ENCODE measurements at regions not wholly inside any gene's neighbourhood (a gene's known extent, or its start where the extent isn't known, plus 50 kb on each side); places are given as distances from the start of the nearest gene placed in this dataset.

DNA sequence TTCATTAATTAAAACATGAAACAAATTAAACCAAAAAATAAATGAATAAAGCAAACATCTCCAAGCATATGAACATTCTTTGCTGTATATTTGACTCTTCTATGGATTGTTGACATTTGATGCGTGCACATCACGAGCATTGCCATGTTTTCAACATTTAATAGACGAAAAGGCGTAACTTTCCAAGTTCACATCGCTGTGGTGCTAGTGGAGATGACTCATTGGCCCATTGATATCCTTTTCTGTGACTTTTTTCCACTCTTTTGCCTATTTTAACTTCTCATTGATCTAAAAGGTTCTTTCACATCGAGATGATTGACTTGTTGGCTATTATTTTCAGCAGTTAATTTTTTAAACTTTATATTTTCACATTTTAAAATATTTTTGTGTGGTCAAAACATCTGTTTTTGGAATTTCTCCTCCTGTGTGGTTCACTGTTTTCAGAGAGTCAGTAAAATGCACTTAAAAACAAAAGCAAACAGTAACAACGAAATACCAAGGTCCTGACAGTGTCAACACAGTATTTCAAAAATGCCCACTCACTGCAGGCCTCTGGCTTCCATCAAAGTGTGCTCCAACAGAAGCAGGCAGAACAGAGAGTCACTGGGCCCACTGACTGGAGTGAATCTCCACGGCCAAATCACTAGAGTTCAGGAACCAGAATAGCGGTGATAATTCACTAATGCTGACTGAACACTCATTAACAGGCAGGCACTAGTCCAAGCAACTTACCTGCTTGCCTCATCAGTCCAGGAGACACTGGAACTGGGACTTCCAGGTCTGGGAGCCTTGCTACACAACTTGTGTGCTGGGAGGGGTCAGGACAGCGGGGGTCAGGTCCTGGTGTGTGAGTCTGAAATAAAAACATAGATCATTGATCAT, 372.2 kb upstream of the SMIM21 start:
- Histone ChIP-seq H3K4me3 (ENCODE audit: low read depth, low read length) (no peak overlapping the region), H3K4me1 (no peaks in the 10 kb centered on the region), H3K27me3 (no peaks in the 10 kb centered on the region), H3K9me3 (no peaks in the 10 kb centered on the region), H3K36me3 (no peaks in the 10 kb centered on the region)
- DNase-seq = no peak
- TF ChIP-seq, protein P1, sequence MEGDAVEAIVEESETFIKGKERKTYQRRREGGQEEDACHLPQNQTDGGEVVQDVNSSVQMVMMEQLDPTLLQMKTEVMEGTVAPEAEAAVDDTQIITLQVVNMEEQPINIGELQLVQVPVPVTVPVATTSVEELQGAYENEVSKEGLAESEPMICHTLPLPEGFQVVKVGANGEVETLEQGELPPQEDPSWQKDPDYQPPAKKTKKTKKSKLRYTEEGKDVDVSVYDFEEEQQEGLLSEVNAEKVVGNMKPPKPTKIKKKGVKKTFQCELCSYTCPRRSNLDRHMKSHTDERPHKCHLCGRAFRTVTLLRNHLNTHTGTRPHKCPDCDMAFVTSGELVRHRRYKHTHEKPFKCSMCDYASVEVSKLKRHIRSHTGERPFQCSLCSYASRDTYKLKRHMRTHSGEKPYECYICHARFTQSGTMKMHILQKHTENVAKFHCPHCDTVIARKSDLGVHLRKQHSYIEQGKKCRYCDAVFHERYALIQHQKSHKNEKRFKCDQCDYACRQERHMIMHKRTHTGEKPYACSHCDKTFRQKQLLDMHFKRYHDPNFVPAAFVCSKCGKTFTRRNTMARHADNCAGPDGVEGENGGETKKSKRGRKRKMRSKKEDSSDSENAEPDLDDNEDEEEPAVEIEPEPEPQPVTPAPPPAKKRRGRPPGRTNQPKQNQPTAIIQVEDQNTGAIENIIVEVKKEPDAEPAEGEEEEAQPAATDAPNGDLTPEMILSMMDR (IDR thresholded peaks at IDR 0.05; ENCODE audit: low read depth, low read length) = no peak

DNA sequence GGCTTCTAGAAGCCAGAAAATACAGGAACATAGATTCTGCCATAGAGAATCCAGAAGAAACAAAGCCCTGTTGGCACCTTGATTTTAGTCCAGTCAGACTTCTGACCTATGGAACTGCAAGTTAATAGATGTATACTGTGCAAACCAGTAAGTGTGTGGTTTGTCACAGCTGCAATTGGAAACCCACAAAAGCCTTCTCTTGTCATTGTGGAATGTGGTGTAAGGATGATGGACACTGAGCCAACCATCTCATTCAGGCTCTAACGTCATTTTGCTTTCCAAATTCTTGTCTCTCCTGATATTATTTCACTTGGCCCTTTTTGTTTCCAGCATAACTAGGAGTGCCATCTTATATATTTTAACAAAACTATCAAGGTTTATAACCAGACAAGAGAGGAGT, 369.5 kb upstream of the SMIM21 start:
- TF ChIP-seq, protein P1 (IDR thresholded peaks at IDR 0.05; ENCODE audit: low read depth, low read length) = no peak
- no peaks in the 10 kb centered on the region for H3K36me3 ChIP-seq
- no peaks in the 10 kb centered on the region for H3K9me3 ChIP-seq
- H3K4me3 ChIP-seq (ENCODE audit: low read depth, low read length) = no peak overlapping the region
- no peaks in the 10 kb centered on the region for H3K27me3 ChIP-seq
- no peak for DNase-seq
- no peaks in the 10 kb centered on the region for H3K4me1 ChIP-seq

DNA sequence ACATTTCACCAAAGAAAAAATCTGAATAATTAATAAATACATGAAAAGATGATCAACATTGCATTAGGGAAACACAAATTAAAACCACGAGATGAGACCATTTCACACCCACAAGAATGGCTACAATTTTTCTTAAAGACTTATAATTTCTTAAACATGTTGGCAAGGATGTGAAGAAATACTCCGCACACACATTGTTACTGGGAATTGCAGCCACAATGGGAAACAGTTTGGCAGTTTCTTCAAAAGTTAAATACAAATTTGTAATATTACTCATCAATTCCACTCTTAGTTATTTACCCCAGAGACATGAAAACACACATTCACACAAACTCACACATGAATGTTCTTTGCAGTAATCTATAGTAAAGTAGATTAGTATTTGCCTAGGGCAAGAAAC, 363.3 kb upstream of the SMIM21 start:
- TF ChIP-seq, protein P1 (IDR thresholded peaks at IDR 0.05; ENCODE audit: low read depth, low read length) = no peak
- no peaks in the 10 kb centered on the region for H3K27me3 ChIP-seq
- H3K9me3 ChIP-seq = no peaks in the 10 kb centered on the region
- H3K4me1 ChIP-seq = no peaks in the 10 kb centered on the region
- H3K4me3 ChIP-seq (ENCODE audit: low read depth, low read length) = no peak overlapping the region
- DNase-seq = no peak
- no peaks in the 10 kb centered on the region for H3K36me3 ChIP-seq

DNA sequence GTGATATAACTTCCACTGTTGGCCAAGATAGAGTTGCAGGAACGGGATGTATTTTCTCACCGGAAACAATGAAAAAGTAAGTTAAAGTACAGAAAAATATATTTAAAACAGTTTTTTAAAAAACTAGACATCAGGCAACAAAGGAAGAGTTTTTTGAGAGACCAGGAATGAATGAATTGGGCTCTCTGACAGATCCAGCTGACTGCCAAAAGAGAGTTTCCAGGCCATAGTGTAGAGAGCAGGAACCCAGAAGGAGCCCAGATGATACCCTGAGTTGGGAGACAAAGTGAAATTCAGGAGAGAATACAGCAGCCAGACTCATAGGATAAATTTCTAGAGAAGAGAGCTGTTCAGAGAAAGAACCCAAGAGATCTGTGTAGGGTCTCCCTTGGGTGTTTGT, 362.6 kb upstream of the SMIM21 start:
- H3K9me3 ChIP-seq = no peaks in the 10 kb centered on the region
- no peak overlapping the region for H3K4me3 ChIP-seq (ENCODE audit: low read depth, low read length)
- H3K27me3 ChIP-seq = no peaks in the 10 kb centered on the region
- no peaks in the 10 kb centered on the region for H3K36me3 ChIP-seq
- TF ChIP-seq, protein P1 (IDR thresholded peaks at IDR 0.05; ENCODE audit: low read depth, low read length) = no peak
- no peak for DNase-seq
- no peaks in the 10 kb centered on the region for H3K4me1 ChIP-seq

DNA sequence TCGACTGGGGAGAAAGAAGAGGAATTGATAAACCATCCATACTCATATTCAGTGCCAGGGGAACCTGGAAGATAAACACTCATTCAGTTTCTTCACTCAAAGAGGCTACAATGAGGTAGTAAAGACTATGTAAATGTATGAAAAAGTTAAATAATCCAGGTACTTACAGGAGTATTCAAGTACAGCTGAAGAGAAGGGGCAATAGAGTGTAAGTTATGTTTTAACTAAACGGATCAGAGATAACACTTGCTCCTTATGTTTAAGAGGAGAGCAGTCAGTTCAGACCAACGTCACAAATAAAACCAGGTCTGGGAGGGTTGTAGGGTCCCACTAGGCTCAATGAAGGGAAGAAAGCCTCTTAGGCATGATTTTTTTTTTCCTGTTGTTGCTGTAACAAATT, 358.3 kb upstream of the SMIM21 start:
- Histone ChIP-seq H3K4me1 (no peaks in the 10 kb centered on the region), H3K9me3 (no peaks in the 10 kb centered on the region), H3K36me3 (no peaks in the 10 kb centered on the region), H3K4me3 (ENCODE audit: low read depth, low read length) (no peak overlapping the region), H3K27me3 (no peaks in the 10 kb centered on the region)
- no peak for DNase-seq
- TF ChIP-seq, protein P1 (IDR thresholded peaks at IDR 0.05; ENCODE audit: low read depth, low read length) = no peak

DNA sequence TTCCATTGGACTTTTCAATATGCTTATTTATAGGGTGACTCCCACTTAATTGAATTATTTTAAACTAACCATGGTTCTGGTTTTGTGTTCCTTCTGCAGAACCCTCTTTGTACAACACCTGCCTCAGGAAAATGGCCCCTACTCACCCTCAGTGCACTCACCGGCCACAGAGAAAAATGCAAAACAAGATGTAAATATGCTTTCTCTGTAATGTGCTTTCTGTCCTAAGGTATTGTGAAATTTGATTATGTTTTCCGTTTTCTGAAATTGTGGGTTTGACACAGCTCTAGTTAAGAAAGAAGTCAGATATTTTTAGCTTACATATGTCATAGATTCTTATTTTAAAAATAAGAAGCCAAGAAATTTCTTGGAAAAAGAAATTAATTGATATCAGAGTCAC, 357.7 kb upstream of the SMIM21 start:
- Histone ChIP-seq H3K36me3 (no peaks in the 10 kb centered on the region), H3K4me1 (no peaks in the 10 kb centered on the region), H3K9me3 (no peaks in the 10 kb centered on the region), H3K4me3 (ENCODE audit: low read depth, low read length) (no peak overlapping the region), H3K27me3 (no peaks in the 10 kb centered on the region)
- TF ChIP-seq, protein P1 (IDR thresholded peaks at IDR 0.05; ENCODE audit: low read depth, low read length) = no peak
- no peak for DNase-seq

Measured in BE2C (cell line).